ENCODE measurements at regions not wholly inside any gene's neighbourhood (a gene's known extent, or its start where the extent isn't known, plus 50 kb on each side); places are given as distances from the start of the nearest gene placed in this dataset.

DNA sequence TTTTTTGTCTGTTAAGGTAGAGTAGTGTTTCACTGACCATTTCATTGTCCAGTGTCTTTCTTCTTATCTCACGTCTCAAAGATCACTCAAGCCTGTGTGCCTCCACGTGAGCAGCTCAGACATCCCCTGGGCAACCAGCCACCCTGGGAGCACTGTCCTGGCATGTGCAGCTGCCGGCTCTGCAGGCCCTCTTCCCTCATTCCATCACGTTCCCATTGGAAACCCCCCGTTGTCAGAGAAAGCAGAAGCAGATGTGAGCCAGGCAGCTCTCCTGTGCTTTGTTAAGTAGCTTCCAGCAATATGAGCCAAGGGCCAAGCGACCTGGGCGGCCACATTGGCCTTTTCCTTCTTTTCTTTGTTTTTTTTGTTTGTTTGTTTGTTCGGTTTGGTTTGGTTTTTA lies 233.2 kb upstream of the SYNDIG1 start:
- no peak for DNase-seq (ENCODE audit: low read depth, low spot score)
- in situ Hi-C loops (cut with HindIII; ENCODE audit: low sequenced_read_pairs), result no loop called here
- TF ChIP-seq, protein P1, sequence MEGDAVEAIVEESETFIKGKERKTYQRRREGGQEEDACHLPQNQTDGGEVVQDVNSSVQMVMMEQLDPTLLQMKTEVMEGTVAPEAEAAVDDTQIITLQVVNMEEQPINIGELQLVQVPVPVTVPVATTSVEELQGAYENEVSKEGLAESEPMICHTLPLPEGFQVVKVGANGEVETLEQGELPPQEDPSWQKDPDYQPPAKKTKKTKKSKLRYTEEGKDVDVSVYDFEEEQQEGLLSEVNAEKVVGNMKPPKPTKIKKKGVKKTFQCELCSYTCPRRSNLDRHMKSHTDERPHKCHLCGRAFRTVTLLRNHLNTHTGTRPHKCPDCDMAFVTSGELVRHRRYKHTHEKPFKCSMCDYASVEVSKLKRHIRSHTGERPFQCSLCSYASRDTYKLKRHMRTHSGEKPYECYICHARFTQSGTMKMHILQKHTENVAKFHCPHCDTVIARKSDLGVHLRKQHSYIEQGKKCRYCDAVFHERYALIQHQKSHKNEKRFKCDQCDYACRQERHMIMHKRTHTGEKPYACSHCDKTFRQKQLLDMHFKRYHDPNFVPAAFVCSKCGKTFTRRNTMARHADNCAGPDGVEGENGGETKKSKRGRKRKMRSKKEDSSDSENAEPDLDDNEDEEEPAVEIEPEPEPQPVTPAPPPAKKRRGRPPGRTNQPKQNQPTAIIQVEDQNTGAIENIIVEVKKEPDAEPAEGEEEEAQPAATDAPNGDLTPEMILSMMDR (IDR thresholded peaks at IDR 0.05; ENCODE audit: low read depth, low read length), result no peak
- no peak overlapping the region for H3K4me3 ChIP-seq (ENCODE audit: low read depth, low read length)

DNA sequence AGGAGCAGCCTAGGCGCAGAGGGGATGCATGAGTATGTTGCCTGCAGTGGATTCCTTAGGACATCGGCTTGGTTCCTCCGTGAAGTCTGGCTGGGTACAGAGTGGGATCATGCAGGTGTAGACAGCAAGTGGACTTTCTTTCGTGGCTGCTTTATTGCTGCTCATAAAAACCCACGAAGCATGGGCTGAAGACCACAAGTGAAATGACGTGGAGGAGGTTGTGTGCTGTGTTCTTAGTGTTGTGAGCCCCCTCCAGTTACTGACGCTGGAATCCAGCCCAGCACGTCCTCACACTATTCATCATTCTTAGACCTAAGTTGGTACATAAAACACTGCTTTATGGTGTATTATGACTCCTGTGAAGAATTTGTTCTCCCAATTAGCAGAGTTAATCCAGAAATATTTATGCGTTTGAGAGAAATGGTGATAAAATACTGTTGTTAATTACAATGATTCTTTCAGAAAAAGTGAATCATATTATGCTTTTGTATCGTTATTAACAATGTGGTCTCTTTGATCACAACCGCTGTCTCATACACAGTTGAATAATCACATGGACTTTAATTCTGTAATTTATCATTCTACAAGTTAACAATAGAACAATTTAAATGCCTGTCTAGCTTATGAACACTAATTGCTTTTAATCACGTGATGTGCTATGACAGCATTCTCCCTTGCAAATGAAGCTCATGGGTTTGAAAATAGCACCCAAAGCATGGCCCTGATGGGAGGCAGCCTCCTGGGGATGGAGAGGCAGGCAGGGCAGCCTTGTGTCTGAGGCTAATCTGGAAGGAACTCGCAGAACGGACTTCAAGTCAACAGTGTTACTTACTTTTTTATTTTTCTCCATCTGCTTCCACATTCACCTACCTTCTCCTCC lies 233.9 kb upstream of the SYNDIG1 start:
- no peak overlapping the region for H3K4me3 ChIP-seq (ENCODE audit: low read depth, low read length)
- TF ChIP-seq, protein P1 (IDR thresholded peaks at IDR 0.05; ENCODE audit: low read depth, low read length), result no peak
- in situ Hi-C loops (cut with HindIII; ENCODE audit: low sequenced_read_pairs), result no loop called here
- no peak for DNase-seq (ENCODE audit: low read depth, low spot score)

DNA sequence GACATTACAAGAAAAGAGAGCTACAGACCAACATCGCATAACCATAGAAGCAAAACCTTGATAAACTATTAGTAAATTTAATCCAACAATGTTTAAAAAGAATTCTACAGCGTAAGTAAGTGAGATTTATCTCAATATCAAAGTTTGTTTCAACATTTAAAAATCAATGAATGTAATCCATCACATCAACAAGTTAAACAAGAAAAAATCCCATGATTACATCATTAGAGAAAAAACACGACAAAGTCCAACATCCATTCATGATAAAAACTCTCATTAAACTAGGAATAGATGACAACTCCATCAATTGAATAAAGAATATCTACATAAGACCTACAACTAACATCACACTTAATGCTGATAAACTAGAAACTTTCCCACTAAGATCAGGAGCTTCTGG lies 239.0 kb upstream of the GGTLC1 start:
- in situ Hi-C loops (cut with HindIII; ENCODE audit: low sequenced_read_pairs), result no loop called here
- TF ChIP-seq, protein P1 (IDR thresholded peaks at IDR 0.05; ENCODE audit: low read depth, low read length), result no peak
- no peak for DNase-seq (ENCODE audit: low read depth, low spot score)
- H3K4me3 ChIP-seq (ENCODE audit: low read depth, low read length), result no peak overlapping the region

DNA sequence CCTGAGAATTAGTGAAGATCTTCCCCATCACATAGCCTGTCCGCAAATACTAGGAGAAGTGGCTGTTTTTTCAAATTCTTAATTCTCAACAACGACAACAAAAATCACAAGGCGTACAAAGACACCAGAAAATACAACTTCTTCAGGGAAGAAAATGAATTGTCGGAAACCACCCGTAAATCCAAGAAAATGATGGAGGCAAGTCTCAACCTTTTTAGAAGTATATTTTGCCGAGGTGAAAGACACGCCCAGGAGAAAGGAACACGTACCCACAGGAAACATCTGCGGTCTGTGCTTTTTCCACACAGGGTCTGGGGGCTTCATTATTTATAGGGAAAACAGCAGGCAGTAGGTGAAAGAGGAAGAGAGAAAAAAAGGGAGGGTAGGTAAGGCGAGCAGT lies 223.9 kb upstream of the GGTLC1 start:
- no peak for DNase-seq (ENCODE audit: low read depth, low spot score)
- TF ChIP-seq, protein P1 (IDR thresholded peaks at IDR 0.05; ENCODE audit: low read depth, low read length), result no peak
- H3K4me3 ChIP-seq (ENCODE audit: low read depth, low read length), result no peak overlapping the region
- in situ Hi-C loops (cut with HindIII; ENCODE audit: low sequenced_read_pairs), result no loop called here

DNA sequence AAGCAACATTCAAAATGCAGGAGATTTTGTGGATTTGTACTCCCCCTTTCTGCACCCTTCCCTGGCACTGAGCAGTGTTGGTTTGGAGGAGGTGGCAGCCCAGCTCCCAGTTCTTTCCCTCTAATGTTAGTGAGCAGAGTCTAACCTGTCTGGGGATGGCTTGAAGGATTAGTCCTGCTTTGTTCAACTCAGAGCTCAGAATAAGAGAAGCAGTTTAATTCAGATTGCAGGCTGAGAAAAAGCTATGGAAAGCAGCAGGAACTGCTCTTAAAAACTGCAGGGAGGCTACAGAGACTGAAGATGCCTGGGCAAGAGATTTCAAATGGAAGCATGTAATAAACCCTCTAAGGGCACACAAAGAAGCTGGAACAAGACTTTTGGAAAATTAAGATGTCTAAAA lies 223.4 kb upstream of the GGTLC1 start:
- no peak overlapping the region for H3K4me3 ChIP-seq (ENCODE audit: low read depth, low read length)
- in situ Hi-C loops (cut with HindIII; ENCODE audit: low sequenced_read_pairs), result no loop called here
- TF ChIP-seq, protein P1 (IDR thresholded peaks at IDR 0.05; ENCODE audit: low read depth, low read length), result no peak
- DNase-seq (ENCODE audit: low read depth, low spot score), result no peak

DNA sequence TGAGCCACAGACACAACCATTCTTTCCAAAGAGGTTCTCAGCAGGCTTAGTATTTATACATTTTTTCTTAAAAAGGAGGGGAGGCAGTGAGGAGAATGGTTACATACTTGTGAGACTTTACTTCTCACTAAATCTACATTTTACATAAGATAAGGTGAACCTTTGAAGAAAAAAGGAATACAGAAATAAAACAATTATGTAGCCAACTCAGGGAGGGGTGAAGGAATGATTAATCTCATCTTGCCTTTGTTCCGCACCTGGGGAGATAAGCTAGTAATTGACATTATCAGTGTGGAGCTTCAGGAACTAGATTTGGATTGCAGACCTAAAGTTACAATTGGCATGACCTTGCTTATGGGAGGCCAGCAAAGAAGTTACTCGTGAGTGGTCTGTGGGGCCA lies 221.8 kb upstream of the GGTLC1 start:
- in situ Hi-C loops (cut with HindIII; ENCODE audit: low sequenced_read_pairs), result no loop called here
- DNase-seq (ENCODE audit: low read depth, low spot score), result no peak
- TF ChIP-seq, protein P1 (IDR thresholded peaks at IDR 0.05; ENCODE audit: low read depth, low read length), result no peak
- H3K4me3 ChIP-seq (ENCODE audit: low read depth, low read length), result no peak overlapping the region
